Epithelial cell of esophagus (primary cell): ENCODE measurements at regions not wholly inside any gene's neighbourhood (a gene's known extent, or its start where the extent isn't known, plus 50 kb on each side); places are given as distances from the start of the nearest gene placed in this dataset.

Experiments used
- DNase-seq: peaks from one replicate; pipeline ENCODE4 v3.0.0; 2010; ENCODE audit warnings: low read depth
- H3K4me3 ChIP-seq: 2 replicates; pipeline ENCODE4 v1.5.1; 2011; ENCODE audit warnings: mild to moderate bottlenecking, low read length, control low read depth
- TF ChIP-seq, protein P1 (sequence below): IDR thresholded peaks from 2 replicates; pipeline ENCODE4 v1.5.1; 2011; ENCODE audit warnings: low read depth, mild to moderate bottlenecking, low read length, control low read depth, inconsistent platforms; ENCODE audit not compliant: insufficient read depth; ENCODE audit errors: missing control alignments

DNA sequence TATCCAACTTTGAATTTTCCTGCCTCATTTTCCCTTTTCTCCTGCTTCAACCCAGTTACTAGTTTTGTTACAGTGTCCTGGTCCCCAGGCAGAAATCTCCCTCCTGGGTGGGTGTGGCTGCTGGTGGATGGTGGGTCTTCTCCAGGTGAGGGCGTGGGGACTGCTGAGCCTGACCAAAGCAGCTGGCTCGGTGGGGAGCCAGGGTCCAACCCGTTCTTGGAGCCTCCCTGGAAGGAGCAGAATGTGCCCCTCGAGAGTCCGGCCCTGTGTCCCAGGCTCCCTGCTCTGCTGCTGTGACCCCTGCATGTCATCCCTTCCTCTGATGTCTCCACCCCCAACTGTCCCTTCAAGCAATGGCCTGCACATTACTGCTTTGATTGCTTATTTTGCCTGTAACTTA, 86.6 kb upstream of the TCERG1L start:
- TF ChIP-seq, protein P1, sequence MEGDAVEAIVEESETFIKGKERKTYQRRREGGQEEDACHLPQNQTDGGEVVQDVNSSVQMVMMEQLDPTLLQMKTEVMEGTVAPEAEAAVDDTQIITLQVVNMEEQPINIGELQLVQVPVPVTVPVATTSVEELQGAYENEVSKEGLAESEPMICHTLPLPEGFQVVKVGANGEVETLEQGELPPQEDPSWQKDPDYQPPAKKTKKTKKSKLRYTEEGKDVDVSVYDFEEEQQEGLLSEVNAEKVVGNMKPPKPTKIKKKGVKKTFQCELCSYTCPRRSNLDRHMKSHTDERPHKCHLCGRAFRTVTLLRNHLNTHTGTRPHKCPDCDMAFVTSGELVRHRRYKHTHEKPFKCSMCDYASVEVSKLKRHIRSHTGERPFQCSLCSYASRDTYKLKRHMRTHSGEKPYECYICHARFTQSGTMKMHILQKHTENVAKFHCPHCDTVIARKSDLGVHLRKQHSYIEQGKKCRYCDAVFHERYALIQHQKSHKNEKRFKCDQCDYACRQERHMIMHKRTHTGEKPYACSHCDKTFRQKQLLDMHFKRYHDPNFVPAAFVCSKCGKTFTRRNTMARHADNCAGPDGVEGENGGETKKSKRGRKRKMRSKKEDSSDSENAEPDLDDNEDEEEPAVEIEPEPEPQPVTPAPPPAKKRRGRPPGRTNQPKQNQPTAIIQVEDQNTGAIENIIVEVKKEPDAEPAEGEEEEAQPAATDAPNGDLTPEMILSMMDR, result no peak
- no peak for DNase-seq
- no peak overlapping the region for H3K4me3 ChIP-seq

GRCh38 chr10:131399981-131400380, 88.5 kb upstream of the TCERG1L start:
- TF ChIP-seq, protein P1, result no peak
- no peak overlapping the region for H3K4me3 ChIP-seq
- no peak for DNase-seq

GRCh38 chr10:131400513-131400912, 89.0 kb upstream of the TCERG1L start:
- no peak for DNase-seq
- no peak overlapping the region for H3K4me3 ChIP-seq
- TF ChIP-seq, protein P1, result no peak

DNA sequence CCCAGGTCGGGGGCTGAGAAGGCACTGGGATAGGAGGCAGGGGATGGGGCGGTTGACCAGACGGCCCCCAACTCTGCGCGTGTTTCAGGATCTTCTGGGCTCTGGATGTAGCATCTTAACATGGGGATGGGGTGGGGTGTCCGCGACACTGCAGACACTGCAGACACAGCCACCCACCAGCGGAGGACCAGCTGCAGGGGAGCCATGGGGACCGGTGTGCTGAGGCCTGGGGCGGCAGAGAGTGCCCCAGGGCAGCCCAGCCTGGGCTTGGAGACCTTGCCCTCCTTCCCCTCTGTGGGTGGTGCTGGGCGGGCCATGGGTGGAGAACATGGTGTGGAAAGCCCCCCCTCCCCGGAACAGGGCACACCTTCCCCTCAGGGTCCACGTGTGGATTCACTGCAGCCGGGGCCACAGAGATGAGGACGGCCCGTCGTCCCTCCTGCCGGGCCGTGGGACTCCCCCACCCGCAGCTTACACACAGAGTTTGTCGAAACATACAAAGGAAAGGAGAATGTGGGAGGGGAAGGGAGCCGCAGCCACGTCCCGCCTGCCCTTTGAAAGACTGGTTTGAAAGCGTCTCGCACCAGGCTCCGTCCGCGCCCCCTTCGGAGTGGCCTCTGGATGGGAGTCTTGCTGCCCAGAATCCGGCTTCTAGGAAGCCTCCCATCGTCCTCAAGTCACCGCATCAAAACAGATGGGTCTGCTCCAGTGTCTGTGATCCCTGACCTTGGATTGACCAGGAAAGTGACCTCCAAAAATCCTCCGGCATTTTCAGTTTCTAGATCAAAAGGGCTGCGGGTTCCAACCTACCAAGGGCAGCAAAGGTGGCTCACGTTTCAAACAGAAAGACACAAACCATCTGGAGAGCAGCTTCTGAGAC, 91.5 kb upstream of the TCERG1L start:
- no peak overlapping the region for H3K4me3 ChIP-seq
- TF ChIP-seq, protein P1, result no peak
- no peak for DNase-seq

GRCh38 chr10:131403936-131404335, 92.4 kb upstream of the TCERG1L start:
- TF ChIP-seq, protein P1, result no peak
- no peak for DNase-seq
- no peak overlapping the region for H3K4me3 ChIP-seq

DNA sequence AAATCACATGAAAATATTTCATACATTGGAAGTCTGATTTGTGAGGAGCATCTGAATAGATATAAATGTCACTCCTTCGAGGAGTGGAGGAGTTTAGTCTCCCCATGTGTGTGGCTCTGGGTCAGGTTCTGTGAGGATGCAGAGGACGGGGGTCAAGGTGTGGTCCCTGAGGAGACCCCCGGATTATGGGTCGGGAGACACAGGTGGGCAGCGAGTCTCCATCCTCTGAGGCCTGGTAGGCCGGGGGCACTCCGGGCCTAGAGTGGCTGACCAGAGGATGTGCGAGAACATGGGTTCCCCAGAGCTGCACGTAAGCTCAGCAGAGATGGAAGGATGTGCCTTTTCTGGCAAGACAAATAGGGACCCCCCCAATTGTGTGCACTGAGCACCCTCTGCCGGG, 93.4 kb upstream of the TCERG1L start:
- H3K4me3 ChIP-seq, result no peak overlapping the region
- no peak for DNase-seq
- TF ChIP-seq, protein P1, result no peak
